IPS DF 19.7 (cell line): ENCODE measurements at regions not wholly inside any gene's neighbourhood (a gene's known extent, or its start where the extent isn't known, plus 50 kb on each side); places are given as distances from the start of the nearest gene placed in this dataset.

ENCODE experiments used
- DNase-seq: peaks from one replicate; pipeline ENCODE4 v3.0.0-alpha.2; 2013; ENCODE audit warnings: low read depth, low spot score

DNA sequence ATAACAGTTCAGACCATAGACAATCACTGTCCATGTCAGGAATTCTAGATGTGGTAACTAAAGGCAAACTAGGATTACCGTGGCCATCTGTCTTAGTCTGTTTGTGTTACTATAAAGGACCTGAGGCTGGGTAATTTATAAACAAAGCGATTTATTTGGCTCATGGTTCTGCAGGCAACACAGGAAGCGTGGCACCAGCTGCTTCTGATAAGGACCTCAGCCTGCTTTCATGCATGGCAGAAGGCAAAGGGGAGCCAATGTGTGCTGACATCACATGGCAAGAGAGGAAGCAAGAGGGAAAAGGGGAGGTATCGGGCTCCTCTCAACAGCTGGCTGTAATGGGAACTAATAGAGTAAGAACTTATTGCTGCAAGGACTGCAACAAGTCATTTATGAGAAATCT, 376.7 kb downstream of the GPM6A start:
- no peak for DNase-seq

DNA sequence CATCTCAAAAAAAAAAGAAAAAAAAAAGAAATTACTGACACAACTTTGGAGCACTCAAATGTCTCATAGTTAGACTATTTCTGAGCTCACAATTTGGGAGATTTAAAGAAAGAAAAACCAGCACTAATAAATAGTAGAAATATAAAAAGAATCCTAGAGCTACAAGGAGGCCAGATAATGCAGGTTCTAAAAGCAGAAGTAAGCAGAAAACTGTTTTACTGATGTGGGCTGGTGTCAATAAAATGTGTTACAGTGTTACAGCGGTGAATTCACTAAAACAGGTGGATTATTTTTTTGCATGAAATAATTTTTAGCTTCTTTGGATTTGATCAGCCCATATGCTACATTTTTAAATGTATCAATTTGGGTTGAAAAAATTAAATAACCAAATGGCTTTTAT, 375.9 kb downstream of the GPM6A start:
- DNase-seq: no peak

GRCh38 chr4:175440786-175441185, 371.3 kb downstream of the GPM6A start:
- DNase-seq: no peak

- no peak for DNase-seq
Observed at GRCh38 chr4:175441256-175441655, 370.8 kb downstream of the GPM6A start.

GRCh38 chr4:175443547-175443946, 368.5 kb downstream of the GPM6A start:
- no peak for DNase-seq

DNA sequence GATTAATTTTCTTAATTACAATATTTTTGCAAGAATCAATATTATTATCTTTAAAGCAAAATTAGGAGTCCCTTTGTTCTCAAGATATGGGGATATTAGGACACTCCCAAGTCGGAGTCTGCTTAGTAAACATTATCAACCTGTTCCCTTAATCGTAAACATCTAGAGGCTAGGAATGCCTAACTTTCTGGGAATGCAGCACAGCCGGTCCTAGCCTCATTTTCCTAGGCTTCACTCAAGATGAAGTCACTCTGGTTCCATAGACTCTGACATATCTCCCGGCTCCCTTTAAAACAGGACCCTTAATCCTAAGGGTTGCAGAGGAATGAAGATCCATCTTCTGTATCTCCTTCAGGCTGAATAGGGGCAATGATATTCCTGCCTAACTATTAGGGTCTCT, 367.6 kb downstream of the GPM6A start:
- no peak for DNase-seq

GRCh38 chr4:175447016-175447415, 365.0 kb downstream of the GPM6A start:
- no peak for DNase-seq

GRCh38 chr4:175450446-175450845, 361.6 kb downstream of the GPM6A start:
- DNase-seq: no peak

DNA sequence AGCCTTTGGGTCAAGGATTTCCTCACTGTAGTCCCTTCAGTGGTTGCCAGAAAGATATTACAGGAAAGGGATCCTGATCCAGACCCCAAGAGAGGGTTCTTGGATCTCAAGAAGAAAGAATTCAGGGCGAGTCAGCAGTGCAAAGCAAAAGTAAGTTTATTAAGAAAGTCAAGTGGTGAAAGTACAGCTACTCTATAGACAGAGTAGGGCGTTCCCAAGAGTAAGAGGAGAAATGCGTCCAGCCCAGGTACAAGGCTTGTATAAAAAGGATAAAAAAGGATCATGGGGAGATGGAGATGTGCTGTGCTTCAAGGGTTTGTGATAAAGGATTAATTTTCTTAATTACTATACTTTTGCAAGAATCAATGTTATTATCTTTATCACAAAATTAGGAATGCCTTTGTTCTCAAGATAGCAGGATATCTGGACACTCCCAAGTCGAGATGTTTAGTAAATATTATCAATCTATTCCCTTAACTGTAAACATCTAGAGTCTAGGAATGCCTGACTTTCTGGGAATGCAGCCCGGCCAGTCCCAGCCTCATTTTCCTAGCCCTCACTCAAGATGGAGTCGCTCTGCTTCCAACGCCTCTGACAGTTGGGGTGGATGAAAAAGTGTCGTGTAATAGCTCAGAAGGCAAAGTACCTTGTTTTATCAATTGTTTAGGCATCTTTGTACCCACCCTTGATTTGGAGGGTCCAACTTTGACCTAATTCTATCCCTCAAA, 360.7 kb downstream of the GPM6A start:
- no peak for DNase-seq

DNA sequence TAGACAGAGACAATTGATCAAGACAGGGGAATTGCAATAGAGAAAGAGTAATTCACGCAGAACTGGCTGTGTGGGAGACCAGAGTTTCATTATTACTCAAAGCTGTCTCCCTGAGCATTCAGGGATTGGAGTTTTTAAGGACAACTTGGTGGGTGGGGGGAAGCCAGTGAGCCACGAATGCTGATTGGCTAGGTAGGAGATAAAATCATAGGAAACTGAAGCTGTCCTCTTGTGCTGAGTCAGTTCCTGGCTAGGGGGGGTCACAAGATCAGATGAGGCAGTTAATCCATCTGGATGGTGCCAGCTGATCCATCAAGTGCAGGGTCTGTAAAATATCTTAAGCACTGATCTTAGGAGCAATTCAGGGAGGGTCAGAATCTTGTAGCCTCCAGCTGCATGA, 358.6 kb downstream of the GPM6A start:
- no peak for DNase-seq

GRCh38 chr4:175456131-175456530, 355.9 kb downstream of the GPM6A start:
- no peak for DNase-seq

GRCh38 chr4:175457956-175458355, 354.1 kb downstream of the GPM6A start:
- no peak for DNase-seq

- DNase-seq: no peak
Observed at GRCh38 chr4:175459571-175459970, 352.5 kb downstream of the GPM6A start.

DNA sequence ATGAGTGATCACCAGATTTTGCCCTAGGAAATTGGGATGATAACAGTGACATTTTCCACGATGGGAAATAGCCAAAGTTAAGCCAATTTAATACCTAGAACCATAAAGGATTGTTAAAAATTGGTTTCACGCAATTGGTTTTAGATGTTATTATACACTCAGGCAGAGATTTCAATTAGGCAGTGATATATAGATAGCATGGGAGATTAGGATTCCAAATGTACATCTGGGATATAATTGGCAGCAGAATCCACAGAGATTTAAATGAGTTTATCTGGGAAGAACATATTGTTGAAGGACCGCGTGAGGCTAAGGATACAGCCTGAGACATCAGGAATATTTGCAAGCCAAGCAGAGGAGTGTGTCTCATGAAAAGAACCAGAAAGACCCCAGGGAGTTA, 351.6 kb downstream of the GPM6A start:
- DNase-seq: no peak

DNA sequence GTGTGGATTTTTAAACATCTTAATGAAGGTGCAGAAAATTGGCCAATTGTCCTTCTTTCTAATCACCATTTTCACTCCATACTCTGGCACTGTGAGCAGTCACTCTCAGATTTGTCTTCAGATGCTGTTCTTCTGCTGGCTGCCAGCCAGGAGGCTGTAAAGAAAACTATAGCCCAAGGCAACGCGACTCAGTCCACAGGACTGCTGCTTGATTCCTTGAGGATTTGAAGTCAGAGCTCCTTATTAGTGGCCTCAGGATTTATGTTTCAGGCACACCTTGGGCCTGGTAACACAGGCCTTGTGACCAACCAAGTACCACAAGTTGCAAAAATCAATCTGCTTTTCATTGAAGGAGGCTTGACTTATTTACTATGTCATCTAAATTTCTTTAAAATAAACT, 342.6 kb downstream of the GPM6A start:
- no peak for DNase-seq

GRCh38 chr4:175470131-175470530, 341.9 kb downstream of the GPM6A start:
- no peak for DNase-seq

GRCh38 chr4:175480404-175480803, 331.7 kb downstream of the GPM6A start:
- no peak for DNase-seq

- no peak for DNase-seq
Observed at GRCh38 chr4:175499735-175500352, 312.2 kb downstream of the GPM6A start.

DNA sequence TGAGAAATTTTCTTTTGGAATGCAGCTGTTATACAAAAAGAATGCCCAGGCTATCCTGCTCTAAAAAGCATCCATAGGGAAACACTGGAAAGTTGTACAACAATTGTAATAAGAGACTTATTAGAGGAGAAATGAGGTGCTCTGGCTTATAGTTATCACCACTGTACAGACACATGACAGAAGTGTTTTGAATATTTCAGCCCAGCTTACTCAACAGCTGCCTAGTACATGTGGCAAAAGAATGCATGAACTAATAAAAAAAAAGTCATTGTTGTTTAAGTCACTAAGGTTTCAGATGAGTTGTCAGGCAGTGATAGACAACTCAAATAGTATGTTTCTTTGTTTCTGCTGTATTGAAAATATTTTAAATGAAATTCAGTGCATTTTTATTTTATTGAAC, 307.7 kb downstream of the GPM6A start:
- DNase-seq: no peak

GRCh38 chr4:175509320-175509719, 302.7 kb downstream of the GPM6A start:
- DNase-seq: peak; percentile 20

DNA sequence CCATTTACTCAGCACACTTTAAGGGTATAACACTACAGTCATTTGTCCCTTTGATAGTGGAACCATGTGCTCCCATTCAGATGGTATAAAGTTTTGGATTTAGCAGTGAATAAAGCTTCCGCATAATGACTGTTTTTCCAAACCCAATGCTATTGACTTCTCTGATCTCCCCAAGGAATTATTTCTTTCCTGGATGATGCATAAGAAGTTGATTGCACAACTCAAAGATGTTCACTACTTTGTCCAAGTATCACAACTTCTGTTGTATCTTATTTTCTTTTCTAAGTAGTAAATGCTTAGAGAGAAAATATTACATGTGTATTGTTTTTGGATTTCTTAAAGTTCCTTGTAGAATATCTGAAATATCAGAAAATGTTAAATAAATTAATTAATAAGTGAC, 300.2 kb downstream of the GPM6A start:
- DNase-seq: no peak

- no peak for DNase-seq
Observed at GRCh38 chr4:175514174-175514573, 297.9 kb downstream of the GPM6A start.

DNA sequence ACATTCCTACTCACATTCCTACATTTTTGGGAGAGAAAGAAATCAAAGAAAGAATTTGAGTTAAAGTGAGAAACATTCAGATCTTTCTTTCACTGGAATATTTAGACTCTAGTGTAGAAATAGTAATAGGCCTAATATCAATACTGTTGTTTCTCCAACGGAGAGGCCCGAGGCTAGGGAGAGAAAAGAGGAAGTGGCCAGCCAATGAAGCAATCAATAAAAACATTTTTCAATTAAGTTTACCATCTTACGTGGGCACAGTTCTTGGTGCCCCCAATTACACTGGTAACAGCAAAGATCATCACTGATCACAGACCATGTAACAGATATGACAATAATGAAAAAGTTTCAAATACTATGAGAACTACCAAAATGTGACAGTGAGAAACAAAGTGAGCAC, 281.4 kb downstream of the GPM6A start:
- no peak for DNase-seq
